Brain microvascular endothelial cell (primary cell): ENCODE measurements at regions not wholly inside any gene's neighbourhood (a gene's known extent, or its start where the extent isn't known, plus 50 kb on each side); places are given as distances from the start of the nearest gene placed in this dataset.

Source experiments
- DNase-seq: peaks from one replicate; pipeline ENCODE4 v3.0.0-alpha.2; 2020
- H3K27ac ChIP-seq: fragments of 250-450 bp; sonication (Bioruptor Pico); 2 replicates; pipeline ENCODE4 v1.5.1; 2020; ENCODE audit warnings: mild to moderate bottlenecking, moderate library complexity
- H3K27me3 ChIP-seq: fragments of 250-450 bp; sonication (Bioruptor Pico); replicated peaks from 2 replicates; pipeline ENCODE4 v1.5.1; 2020; ENCODE audit warnings: mild to moderate bottlenecking
- H3K36me3 ChIP-seq: fragments of 250-450 bp; sonication (Bioruptor Pico); replicated peaks from 2 replicates; pipeline ENCODE4 v1.5.1; 2020; ENCODE audit warnings: mild to moderate bottlenecking
- H3K4me3 ChIP-seq: 2 replicates; pipeline ENCODE4 v1.5.1; 2011; ENCODE audit warnings: low read depth, mild to moderate bottlenecking, control low read depth, low read length, moderate library complexity
- CTCF ChIP-seq: IDR thresholded peaks from 2 replicates; pipeline ENCODE4 v1.5.1; 2011; ENCODE audit warnings: low read depth, mild to moderate bottlenecking, moderate library complexity, low read length, control low read depth, inconsistent platforms; ENCODE audit errors: missing control alignments
- in situ Hi-C: cut with HindIII; loops from 2 replicates; pipeline ENCODE4 v1.10.0; 2017; ENCODE audit warnings: low sequenced_read_pairs, low pct_ligation_motif_present

DNA sequence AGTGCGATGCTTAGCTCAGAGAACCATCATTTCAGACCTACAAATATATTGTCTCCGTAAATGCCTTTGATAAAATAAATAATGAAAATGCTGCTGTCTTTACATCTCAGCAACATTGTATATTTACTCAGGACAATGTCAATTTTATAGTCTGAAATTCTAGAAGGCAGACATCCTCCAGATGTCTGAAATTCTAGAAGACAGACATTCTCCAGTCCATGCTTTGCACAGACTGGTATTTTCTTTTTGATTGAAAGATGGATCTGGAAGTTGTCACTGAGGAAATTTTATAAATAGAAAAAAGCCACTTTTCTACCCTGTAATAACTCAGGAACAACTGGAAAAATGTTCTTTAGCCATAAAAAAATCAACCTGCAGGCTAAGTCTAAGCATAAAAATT is 2293.3 kb downstream of the PCDH9 start:
- Histone ChIP-seq H3K27ac (no peak overlapping the region), H3K4me3 (no peak overlapping the region), H3K36me3 (no peaks in the 10 kb centered on the region), H3K27me3 (no peaks in the 10 kb centered on the region)
- in situ Hi-C loops = no loop called here
- DNase-seq = no peak
- no peak for TF ChIP-seq CTCF

GRCh38 chr13:64935441-64935840 is 2294.7 kb downstream of the PCDH9 start:
- no peak for DNase-seq
- Histone ChIP-seq H3K4me3 (no peak overlapping the region), H3K27ac (no peak overlapping the region), H3K27me3 (no peaks in the 10 kb centered on the region), H3K36me3 (no peaks in the 10 kb centered on the region)
- no peak for TF ChIP-seq CTCF
- in situ Hi-C loops = no loop called here

GRCh38 chr13:64934569-64935362 is 2295.4 kb downstream of the PCDH9 start:
- H3K4me3 ChIP-seq = no peak overlapping the region
- in situ Hi-C loops = no loop called here
- H3K27ac ChIP-seq = no peak overlapping the region
- no peaks in the 10 kb centered on the region for H3K36me3 ChIP-seq
- DNase-seq = no peak
- no peak for TF ChIP-seq CTCF
- no peaks in the 10 kb centered on the region for H3K27me3 ChIP-seq

- Histone ChIP-seq H3K36me3 (no peaks in the 10 kb centered on the region), H3K4me3 (no peak overlapping the region), H3K27me3 (no peaks in the 10 kb centered on the region), H3K27ac (no peak overlapping the region)
- no peak for TF ChIP-seq CTCF
- in situ Hi-C loops = no loop called here
- DNase-seq = no peak
Measured at GRCh38 chr13:64930636-64931035, 2299.5 kb downstream of the PCDH9 start.

- Histone ChIP-seq H3K36me3 (no peaks in the 10 kb centered on the region), H3K27ac (peak overlapping the region; percentile 66), H3K4me3 (no peak overlapping the region), H3K27me3 (no peaks in the 10 kb centered on the region)
- in situ Hi-C loops = no loop called here
- no peak for TF ChIP-seq CTCF
- DNase-seq = peak; percentile 81
Measured at GRCh38 chr13:64928696-64929499, 2301.2 kb downstream of the PCDH9 start.
